K562 (cell line): ENCODE measurements at regions not wholly inside any gene's neighbourhood (a gene's known extent, or its start where the extent isn't known, plus 50 kb on each side); places are given as distances from the start of the nearest gene placed in this dataset.

Experiments
- CHD2 ChIP-seq: IDR thresholded peaks from 2 replicates; pipeline ENCODE4 v1.6.1; 2011; ENCODE audit warnings: low read depth, low read length
- EZH2 ChIP-seq: IDR thresholded peaks from 2 replicates; pipeline ENCODE4 v1.6.1; 2012; ENCODE audit warnings: low read depth, mild to moderate bottlenecking, inconsistent platforms, low read length, borderline replicate concordance
- NFYB ChIP-seq: IDR thresholded peaks from 2 replicates; pipeline ENCODE4 v1.6.1; 2011; ENCODE audit warnings: mild to moderate bottlenecking, moderate library complexity; ENCODE audit not compliant: insufficient read length; ENCODE audit errors: extremely low read depth
- UBTF ChIP-seq, 2 experiments: IDR thresholded peaks; 2 replicates each; pipeline ENCODE4 v1.6.1; 2012; ENCODE audit warnings: improper control_type of control experiment in 2 of 2, low read depth in 2 of 2, low read length in 2 of 2, borderline replicate concordance in 1 of 2
- ZNF121 ChIP-seq: sonication (generic); formaldehyde crosslinking; conservative IDR thresholded peaks from 2 replicates; pipeline ENCODE4 v1.8.0; 2022; ENCODE audit warnings: missing genetic modification reagents
- ZNF212 ChIP-seq: fragments of 450-650 bp; formaldehyde crosslinking; IDR thresholded peaks from 2 replicates; pipeline ENCODE4 v1.4.0; 2020; ENCODE audit warnings: mild to moderate bottlenecking
- ZNF274 ChIP-seq: IDR thresholded peaks from 2 replicates; pipeline ENCODE4 v1.6.1; 2011; ENCODE audit warnings: low read depth, mild to moderate bottlenecking, low read length, moderate library complexity, borderline replicate concordance
- ZNF707 ChIP-seq: fragments of 250-450 bp; sonication (Bioruptor Pico); conservative IDR thresholded peaks from 2 replicates; pipeline ENCODE4 v1.8.0; 2022; ENCODE audit warnings: inconsistent platforms, mild to moderate bottlenecking, moderate library complexity
- TF ChIP-seq, protein P1 (sequence below), 3 experiments: IDR thresholded peaks in 2 of 3; conservative IDR thresholded peaks in 1 of 3; 2 replicates each; pipeline ENCODE4 v1.5.1; 2011 to 2012; ENCODE audit warnings: low read length in 3 of 3, mild to moderate bottlenecking in 3 of 3, control low read depth in 2 of 3, improper control_type of control experiment in 1 of 3, inconsistent platforms in 1 of 3, low read depth in 1 of 3, mixed read lengths in 1 of 3, moderate library complexity in 1 of 3; ENCODE audit not compliant: insufficient read depth in 2 of 3

DNA sequence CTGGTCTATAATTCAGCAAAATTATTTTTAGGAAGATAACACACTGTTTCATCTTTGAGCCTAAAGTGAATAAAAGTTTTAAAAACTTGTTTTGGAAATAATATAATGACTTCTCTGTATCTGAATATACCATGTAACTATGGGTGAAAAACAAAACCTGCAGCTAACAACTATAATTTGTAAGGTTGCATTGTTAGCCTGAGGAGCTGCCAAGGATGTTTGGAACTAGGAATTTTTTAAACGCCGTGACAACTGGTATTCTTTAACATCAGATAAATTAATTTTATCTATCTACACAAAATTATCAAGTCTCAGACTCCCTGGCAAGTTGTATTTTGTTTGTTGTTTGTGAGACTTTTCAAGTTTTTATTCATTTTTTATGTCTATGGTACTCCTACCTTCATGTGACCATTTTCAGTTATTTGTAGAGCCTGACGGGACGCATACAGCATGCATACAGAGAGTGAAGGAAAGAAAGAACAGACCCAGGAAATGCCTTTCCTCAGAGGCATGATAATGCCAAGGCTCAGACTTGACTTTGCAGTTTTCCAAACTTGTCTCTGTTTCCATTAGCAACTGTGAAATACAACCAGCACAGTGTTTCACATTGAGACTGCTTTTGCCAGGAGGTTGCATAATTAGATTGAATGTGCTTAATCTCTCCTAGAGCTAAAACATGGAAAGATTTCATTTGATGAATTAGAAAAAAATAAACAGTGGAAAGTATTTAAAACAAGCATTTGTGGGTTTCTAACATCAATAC lies 60.8 kb upstream of the ARHGEF26 start:
- no peak for TF ChIP-seq ZNF212 (CRISPR knock-in tag)
- no peak for TF ChIP-seq ZNF121 (CRISPR knock-in tag)
- TF ChIP-seq ZNF707 (CRISPR knock-in tag): no peak
- TF ChIP-seq, protein P1, sequence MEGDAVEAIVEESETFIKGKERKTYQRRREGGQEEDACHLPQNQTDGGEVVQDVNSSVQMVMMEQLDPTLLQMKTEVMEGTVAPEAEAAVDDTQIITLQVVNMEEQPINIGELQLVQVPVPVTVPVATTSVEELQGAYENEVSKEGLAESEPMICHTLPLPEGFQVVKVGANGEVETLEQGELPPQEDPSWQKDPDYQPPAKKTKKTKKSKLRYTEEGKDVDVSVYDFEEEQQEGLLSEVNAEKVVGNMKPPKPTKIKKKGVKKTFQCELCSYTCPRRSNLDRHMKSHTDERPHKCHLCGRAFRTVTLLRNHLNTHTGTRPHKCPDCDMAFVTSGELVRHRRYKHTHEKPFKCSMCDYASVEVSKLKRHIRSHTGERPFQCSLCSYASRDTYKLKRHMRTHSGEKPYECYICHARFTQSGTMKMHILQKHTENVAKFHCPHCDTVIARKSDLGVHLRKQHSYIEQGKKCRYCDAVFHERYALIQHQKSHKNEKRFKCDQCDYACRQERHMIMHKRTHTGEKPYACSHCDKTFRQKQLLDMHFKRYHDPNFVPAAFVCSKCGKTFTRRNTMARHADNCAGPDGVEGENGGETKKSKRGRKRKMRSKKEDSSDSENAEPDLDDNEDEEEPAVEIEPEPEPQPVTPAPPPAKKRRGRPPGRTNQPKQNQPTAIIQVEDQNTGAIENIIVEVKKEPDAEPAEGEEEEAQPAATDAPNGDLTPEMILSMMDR (IDR thresholded peaks at IDR 0.05 in 2 of 3, conservative IDR thresholded peaks at IDR 0.05 in 1 of 3; ENCODE audit: insufficient read depth in 2 of 3, low read depth in 1 of 3, low read length in 3 of 3): no peak
- no peak for TF ChIP-seq UBTF (IDR thresholded peaks at IDR 0.05; ENCODE audit: borderline replicate concordance in 1 of 2, low read depth in 2 of 2, low read length in 2 of 2)
- TF ChIP-seq EZH2: no peak
- TF ChIP-seq CHD2: no peak
- TF ChIP-seq NFYB: no peak
- TF ChIP-seq ZNF274: no peak
